GM10248 (cell line): ENCODE measurements at regions not wholly inside any gene's neighbourhood (a gene's known extent, or its start where the extent isn't known, plus 50 kb on each side); places are given as distances from the start of the nearest gene placed in this dataset.

ENCODE experiments used
- CTCF ChIA-PET: fragments of 300-600 bp; sonication (Branson Sonifier 250); formaldehyde crosslinking; extraction: SDS; loops from one replicate; lab custom pipeline; 2021; ENCODE audit warnings: antibody characterized with exemption; lab: Yijun Ruan, JAX
- POLR2A ChIA-PET: fragments of 350-650 bp; sonication (Branson Sonifier 250); formaldehyde crosslinking; extraction: SDS; loops from one replicate; lab custom pipeline; 2020; ENCODE audit warnings: antibody characterized with exemption; lab: Yijun Ruan, JAX
- DNase-seq: peaks from one replicate; pipeline ENCODE4 v3.0.0; 2012; ENCODE audit errors: extremely low spot score
- TF ChIP-seq, protein P1 (sequence below): IDR thresholded peaks from 2 replicates; pipeline ENCODE4 v1.5.1; 2012; ENCODE audit warnings: mild to moderate bottlenecking, low read depth; ENCODE audit errors: extremely low read depth, missing control alignments, control extremely low read depth

DNA sequence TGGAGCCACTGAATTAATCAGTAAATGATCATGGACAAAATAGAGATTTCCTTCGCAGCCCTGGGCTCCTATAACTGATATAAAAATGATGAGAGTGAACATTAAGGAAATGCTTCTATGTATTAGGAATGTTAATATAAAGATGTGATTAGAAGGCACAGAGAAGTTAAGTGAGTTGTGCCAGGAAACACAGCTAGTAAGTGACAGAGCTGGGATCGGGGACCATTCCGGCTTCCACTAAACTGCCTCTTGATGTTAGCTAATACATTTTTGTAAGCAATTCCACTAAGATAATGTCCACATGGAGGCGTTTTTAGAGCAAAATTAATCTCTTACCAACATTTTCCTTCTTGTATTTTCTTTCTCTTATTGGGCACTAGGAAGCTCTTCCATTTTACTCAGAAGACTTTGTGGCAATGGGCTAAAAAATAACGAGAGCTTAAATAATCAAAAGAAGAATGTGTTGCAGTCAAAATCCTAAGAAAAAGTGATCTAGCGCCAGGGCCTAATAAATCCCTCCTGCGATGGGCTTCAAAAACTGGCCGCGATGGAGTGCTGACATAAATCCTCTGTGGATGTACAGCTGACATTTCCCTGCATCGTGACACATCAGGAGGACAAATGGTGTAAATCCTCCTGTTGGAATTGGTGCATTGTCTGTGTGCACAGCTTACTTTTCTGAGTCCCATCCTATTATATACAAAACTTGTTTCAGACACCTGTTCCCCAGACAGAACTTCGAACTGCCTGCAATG lies 326.1 kb upstream of the MAF start:
- DNase-seq, result no peak
- TF ChIP-seq, protein P1, sequence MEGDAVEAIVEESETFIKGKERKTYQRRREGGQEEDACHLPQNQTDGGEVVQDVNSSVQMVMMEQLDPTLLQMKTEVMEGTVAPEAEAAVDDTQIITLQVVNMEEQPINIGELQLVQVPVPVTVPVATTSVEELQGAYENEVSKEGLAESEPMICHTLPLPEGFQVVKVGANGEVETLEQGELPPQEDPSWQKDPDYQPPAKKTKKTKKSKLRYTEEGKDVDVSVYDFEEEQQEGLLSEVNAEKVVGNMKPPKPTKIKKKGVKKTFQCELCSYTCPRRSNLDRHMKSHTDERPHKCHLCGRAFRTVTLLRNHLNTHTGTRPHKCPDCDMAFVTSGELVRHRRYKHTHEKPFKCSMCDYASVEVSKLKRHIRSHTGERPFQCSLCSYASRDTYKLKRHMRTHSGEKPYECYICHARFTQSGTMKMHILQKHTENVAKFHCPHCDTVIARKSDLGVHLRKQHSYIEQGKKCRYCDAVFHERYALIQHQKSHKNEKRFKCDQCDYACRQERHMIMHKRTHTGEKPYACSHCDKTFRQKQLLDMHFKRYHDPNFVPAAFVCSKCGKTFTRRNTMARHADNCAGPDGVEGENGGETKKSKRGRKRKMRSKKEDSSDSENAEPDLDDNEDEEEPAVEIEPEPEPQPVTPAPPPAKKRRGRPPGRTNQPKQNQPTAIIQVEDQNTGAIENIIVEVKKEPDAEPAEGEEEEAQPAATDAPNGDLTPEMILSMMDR, result no peak
- ChIA-PET POLR2A (no interaction called here), CTCF (interaction anchor here (1.0 kb wide), 1 partner anchor 8 kb away, joined by 6 read pairs; no protein-coding TSS in a partner anchor)

DNA sequence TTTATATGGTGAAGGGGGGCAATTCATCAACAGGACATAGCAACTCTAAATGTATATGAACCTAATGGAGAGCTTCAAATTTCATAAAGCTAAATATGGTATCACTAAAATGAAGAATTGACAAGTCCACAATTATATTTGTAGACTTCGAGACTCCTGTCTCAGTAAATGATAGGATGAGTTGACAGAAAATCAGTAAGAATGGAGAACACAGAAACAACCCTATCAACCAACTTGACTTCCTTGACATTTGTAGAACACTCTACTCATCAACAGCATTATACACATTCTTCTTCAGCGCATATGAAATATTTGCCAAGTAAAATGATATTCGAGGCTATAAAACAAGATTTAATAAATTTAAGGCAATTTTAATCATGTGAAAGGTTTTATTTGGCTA lies 322.9 kb upstream of the MAF start:
- no peak for DNase-seq
- TF ChIP-seq, protein P1, result no peak
- ChIA-PET CTCF (no interaction called here), POLR2A (no interaction called here)

DNA sequence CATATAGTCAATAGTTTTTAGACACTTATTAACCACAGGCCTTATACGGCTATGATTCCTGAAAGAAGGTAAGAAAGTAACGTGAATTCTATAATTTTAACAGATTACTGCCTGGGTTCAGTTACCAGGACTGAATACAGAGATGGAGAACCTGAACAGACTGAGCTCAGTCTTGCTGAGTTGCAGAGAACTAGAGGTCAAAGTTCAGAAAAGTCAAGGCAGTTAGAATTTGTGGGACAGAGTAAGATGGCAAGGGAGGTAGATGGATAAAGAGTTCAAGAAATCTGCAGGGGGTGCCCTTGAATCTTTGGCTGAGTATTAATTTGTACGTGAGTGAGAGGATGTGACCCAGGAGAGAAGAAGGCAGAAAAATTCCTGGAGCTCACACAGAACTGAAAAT lies 320.1 kb upstream of the MAF start:
- ChIA-PET POLR2A (no interaction called here), CTCF (no interaction called here)
- no peak for DNase-seq
- TF ChIP-seq, protein P1, result no peak

DNA sequence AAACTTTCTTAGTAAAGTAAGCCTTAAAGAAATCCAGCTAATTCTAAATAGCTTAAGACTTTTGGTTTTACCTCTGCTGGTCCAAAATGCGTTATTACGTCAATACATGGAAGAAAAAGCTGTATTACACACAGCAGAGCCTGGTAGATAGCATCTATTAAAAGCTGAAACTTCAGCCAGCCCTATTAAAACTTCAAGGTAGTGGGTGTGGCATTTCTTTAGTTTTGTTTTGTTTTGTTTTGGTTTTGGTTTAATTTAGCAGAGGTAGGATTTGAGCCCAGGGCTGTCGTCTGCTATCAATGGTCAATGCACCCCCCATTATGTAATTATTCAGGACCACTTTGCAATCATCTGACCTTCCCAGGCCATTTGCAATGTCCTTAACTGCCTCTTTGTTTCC lies 318.4 kb upstream of the MAF start:
- CTCF ChIA-PET, result interaction anchor here (1.3 to 2.1 kb wide), 3 partner anchors 8 to 19 kb away, joined by 3 to 6 read pairs (median 4); no protein-coding TSS in a partner anchor

DNA sequence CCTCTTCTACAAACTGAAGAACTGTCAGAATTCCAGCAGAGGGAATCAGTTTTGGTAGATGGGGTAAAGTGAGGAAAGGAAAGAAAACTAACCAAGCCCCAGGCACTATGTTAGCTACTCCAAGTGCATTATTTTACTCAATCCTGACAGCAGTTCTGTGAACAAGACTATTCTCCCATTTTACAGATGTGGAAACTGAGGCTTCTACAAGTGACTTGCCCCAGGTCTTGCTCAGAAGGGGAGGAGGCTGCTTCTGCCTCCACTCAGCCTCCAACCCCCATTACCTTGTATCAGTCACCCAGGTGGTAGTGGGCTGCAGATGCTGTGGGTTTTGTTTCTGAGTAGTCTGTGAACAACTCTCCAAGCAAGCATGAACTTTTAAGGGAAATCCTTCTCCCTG lies 315.2 kb upstream of the MAF start:
- ChIA-PET CTCF (no interaction called here), POLR2A (no interaction called here)
- no peak for DNase-seq
- TF ChIP-seq, protein P1, result no peak

More for the DNA sequence above, 318.4 kb upstream of the MAF start:
- no peak for DNase-seq
- TF ChIP-seq, protein P1, result no peak
- POLR2A ChIA-PET, result no interaction called here

DNA sequence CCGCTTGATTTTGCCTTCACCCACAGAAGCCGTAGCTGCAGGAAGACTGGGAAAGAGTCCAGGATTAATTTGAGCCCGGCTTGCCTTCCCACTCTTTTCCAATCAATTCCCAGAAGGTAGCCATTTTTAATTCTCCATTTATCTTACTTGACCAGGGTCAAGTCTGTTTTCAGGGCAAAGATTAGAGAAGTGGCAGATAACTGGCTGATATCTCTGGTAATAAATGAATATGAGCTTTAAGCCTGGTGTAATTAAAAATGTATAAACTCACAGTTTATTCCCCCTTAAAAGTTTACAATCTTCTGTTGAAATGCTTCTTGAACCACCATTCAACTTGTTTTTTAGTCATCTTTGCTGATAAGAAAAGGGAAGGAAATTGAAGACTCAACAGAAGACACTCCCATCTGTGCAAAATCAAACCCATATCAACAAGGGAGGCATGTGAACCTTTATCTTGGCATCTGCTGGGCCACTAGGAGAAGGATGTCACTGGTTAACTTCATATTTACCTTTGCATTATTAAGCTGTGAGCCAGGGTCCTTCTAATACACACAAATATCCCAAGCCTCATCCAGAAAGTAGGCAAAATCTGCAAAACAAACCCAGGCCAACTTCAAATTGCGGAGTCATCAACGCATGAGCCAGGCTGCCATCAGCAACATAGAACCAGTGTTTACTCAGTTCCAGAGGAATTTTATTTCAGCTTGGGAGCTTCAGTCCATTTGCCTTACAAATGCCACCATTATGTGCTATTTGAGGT lies 314.6 kb upstream of the MAF start:
- DNase-seq, result no peak
- ChIA-PET POLR2A (no interaction called here), CTCF (no interaction called here)
- TF ChIP-seq, protein P1, result no peak
